ENCODE measurements at regions not wholly inside any gene's neighbourhood (a gene's known extent, or its start where the extent isn't known, plus 50 kb on each side); places are given as distances from the start of the nearest gene placed in this dataset.

- ATAC-seq (no peak), DNase-seq (no peak)
- intact Hi-C loops (cut with DNase I): no loop called here
- Histone ChIP-seq H3K9me3 (peaks cover 0 to 4% (median 0%) of the 10 kb centered on the region in 11 donors), H3K4me1 (no peaks in the 10 kb centered on the region), H3K36me3 (no peaks in the 10 kb centered on the region), H3K4me3 (no peak overlapping the region), H3K27me3 (no peaks in the 10 kb centered on the region), H3K27ac (no peak overlapping the region)
- 93% methylated on average over 2 of the region's 2 CpGs for WGBS, 2 donors
- TF ChIP-seq CTCF (IDR thresholded peaks at IDR 0.05): no peak
Observed at GRCh38 chr7:79930604-79931003, 204.0 kb upstream of the GNAI1 start.

- Histone ChIP-seq H3K27me3 (no peaks in the 10 kb centered on the region), H3K27ac (no peak overlapping the region), H3K4me3 (no peak overlapping the region), H3K9me3 (peaks cover 0 to 10% (median 0%) of the 10 kb centered on the region in 11 donors), H3K36me3 (no peaks in the 10 kb centered on the region), H3K4me1 (no peaks in the 10 kb centered on the region)
- intact Hi-C loops (cut with DNase I): no loop called here
- DNase-seq: no peak
- 73 to 85% methylated on average over 3 of the region's 3 CpGs for WGBS, 2 donors
- TF ChIP-seq CTCF (IDR thresholded peaks at IDR 0.05): no peak
- no peak for ATAC-seq
Observed at GRCh38 chr7:79927116-79927515, 207.5 kb upstream of the GNAI1 start.

- Histone ChIP-seq H3K4me1 (no peaks in the 10 kb centered on the region), H3K27ac (no peak overlapping the region), H3K9me3 (peaks cover 0 to 11% (median 0%) of the 10 kb centered on the region in 11 donors), H3K4me3 (no peak overlapping the region), H3K36me3 (no peaks in the 10 kb centered on the region), H3K27me3 (no peaks in the 10 kb centered on the region)
- ATAC-seq: no peak
- intact Hi-C loops (cut with DNase I): no loop called here
- no peak for DNase-seq
- no peak for TF ChIP-seq CTCF (IDR thresholded peaks at IDR 0.05)
- 92 to 93% methylated on average over 1 of the region's 1 CpG for WGBS, 2 donors
Observed at GRCh38 chr7:79923953-79924352, 210.7 kb upstream of the GNAI1 start.

GRCh38 chr7:79922894-79923293, 211.7 kb upstream of the GNAI1 start:
- 96 to 98% methylated on average over 5 of the region's 5 CpGs for WGBS, 2 donors
- H3K27ac ChIP-seq: no peak overlapping the region
- no peaks in the 10 kb centered on the region for H3K4me1 ChIP-seq
- H3K4me3 ChIP-seq: no peak overlapping the region
- H3K9me3 ChIP-seq: peaks cover 0 to 11% (median 0%) of the 10 kb centered on the region in 11 donors
- ATAC-seq (no peak), DNase-seq (no peak)
- H3K36me3 ChIP-seq: no peaks in the 10 kb centered on the region
- intact Hi-C loops (cut with DNase I): no loop called here
- no peaks in the 10 kb centered on the region for H3K27me3 ChIP-seq
- no peak for TF ChIP-seq CTCF (IDR thresholded peaks at IDR 0.05)
